ENCODE measurements at regions not wholly inside any gene's neighbourhood (a gene's known extent, or its start where the extent isn't known, plus 50 kb on each side); places are given as distances from the start of the nearest gene placed in this dataset.

- TF ChIP-seq, protein P1, sequence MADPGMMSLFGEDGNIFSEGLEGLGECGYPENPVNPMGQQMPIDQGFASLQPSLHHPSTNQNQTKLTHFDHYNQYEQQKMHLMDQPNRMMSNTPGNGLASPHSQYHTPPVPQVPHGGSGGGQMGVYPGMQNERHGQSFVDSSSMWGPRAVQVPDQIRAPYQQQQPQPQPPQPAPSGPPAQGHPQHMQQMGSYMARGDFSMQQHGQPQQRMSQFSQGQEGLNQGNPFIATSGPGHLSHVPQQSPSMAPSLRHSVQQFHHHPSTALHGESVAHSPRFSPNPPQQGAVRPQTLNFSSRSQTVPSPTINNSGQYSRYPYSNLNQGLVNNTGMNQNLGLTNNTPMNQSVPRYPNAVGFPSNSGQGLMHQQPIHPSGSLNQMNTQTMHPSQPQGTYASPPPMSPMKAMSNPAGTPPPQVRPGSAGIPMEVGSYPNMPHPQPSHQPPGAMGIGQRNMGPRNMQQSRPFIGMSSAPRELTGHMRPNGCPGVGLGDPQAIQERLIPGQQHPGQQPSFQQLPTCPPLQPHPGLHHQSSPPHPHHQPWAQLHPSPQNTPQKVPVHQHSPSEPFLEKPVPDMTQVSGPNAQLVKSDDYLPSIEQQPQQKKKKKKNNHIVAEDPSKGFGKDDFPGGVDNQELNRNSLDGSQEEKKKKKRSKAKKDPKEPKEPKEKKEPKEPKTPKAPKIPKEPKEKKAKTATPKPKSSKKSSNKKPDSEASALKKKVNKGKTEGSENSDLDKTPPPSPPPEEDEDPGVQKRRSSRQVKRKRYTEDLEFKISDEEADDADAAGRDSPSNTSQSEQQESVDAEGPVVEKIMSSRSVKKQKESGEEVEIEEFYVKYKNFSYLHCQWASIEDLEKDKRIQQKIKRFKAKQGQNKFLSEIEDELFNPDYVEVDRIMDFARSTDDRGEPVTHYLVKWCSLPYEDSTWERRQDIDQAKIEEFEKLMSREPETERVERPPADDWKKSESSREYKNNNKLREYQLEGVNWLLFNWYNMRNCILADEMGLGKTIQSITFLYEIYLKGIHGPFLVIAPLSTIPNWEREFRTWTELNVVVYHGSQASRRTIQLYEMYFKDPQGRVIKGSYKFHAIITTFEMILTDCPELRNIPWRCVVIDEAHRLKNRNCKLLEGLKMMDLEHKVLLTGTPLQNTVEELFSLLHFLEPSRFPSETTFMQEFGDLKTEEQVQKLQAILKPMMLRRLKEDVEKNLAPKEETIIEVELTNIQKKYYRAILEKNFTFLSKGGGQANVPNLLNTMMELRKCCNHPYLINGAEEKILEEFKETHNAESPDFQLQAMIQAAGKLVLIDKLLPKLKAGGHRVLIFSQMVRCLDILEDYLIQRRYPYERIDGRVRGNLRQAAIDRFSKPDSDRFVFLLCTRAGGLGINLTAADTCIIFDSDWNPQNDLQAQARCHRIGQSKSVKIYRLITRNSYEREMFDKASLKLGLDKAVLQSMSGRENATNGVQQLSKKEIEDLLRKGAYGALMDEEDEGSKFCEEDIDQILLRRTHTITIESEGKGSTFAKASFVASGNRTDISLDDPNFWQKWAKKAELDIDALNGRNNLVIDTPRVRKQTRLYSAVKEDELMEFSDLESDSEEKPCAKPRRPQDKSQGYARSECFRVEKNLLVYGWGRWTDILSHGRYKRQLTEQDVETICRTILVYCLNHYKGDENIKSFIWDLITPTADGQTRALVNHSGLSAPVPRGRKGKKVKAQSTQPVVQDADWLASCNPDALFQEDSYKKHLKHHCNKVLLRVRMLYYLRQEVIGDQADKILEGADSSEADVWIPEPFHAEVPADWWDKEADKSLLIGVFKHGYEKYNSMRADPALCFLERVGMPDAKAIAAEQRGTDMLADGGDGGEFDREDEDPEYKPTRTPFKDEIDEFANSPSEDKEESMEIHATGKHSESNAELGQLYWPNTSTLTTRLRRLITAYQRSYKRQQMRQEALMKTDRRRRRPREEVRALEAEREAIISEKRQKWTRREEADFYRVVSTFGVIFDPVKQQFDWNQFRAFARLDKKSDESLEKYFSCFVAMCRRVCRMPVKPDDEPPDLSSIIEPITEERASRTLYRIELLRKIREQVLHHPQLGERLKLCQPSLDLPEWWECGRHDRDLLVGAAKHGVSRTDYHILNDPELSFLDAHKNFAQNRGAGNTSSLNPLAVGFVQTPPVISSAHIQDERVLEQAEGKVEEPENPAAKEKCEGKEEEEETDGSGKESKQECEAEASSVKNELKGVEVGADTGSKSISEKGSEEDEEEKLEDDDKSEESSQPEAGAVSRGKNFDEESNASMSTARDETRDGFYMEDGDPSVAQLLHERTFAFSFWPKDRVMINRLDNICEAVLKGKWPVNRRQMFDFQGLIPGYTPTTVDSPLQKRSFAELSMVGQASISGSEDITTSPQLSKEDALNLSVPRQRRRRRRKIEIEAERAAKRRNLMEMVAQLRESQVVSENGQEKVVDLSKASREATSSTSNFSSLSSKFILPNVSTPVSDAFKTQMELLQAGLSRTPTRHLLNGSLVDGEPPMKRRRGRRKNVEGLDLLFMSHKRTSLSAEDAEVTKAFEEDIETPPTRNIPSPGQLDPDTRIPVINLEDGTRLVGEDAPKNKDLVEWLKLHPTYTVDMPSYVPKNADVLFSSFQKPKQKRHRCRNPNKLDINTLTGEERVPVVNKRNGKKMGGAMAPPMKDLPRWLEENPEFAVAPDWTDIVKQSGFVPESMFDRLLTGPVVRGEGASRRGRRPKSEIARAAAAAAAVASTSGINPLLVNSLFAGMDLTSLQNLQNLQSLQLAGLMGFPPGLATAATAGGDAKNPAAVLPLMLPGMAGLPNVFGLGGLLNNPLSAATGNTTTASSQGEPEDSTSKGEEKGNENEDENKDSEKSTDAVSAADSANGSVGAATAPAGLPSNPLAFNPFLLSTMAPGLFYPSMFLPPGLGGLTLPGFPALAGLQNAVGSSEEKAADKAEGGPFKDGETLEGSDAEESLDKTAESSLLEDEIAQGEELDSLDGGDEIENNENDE (IDR thresholded peaks at IDR 0.05; ENCODE audit: insufficient replicate concordance, low read length), result no peak
- TF ChIP-seq TCF12 (IDR thresholded peaks at IDR 0.05; ENCODE audit: low read depth, low read length) (no peak), CBX8 (IDR thresholded peaks at IDR 0.05; ENCODE audit: borderline replicate concordance, low read depth, low read length) (no peak), SP4 (IDR thresholded peaks at IDR 0.05; ENCODE audit: low read length) (no peak), ATF3 (IDR thresholded peaks at IDR 0.05; ENCODE audit: insufficient read depth, low read depth, low read length) (no peak), YY1 (IDR thresholded peaks at IDR 0.05; ENCODE audit: low read depth, low read length) (no peak), KDM4A (IDR thresholded peaks at IDR 0.05; ENCODE audit: low read depth, low read length, severe bottlenecking) (no peak), BCL11A (IDR thresholded peaks at IDR 0.05; ENCODE audit: low read depth in 2 of 2, low read length in 2 of 2) (no peak), POLR2AphosphoS5 (IDR thresholded peaks at IDR 0.05; ENCODE audit: low read depth, low read length) (no peak), NANOG (IDR thresholded peaks at IDR 0.05; ENCODE audit: insufficient read depth, low read depth, low read length, poor library complexity, severe bottlenecking) (no peak), RNF2 (IDR thresholded peaks at IDR 0.05; ENCODE audit: borderline replicate concordance, low read depth, low read length, missing control alignments, poor library complexity, severe bottlenecking) (no peak), PHF8 (conservative IDR thresholded peaks at IDR 0.05; ENCODE audit: low read depth, low read length) (no peak)
Observed at GRCh38 chr1:222452031-222452430, 95.9 kb downstream of the HHIPL2 start (continued).

Measured in H1 (cell line).